NCI-H2107 (cell line): ENCODE measurements at regions not wholly inside any gene's neighbourhood (a gene's known extent, or its start where the extent isn't known, plus 50 kb on each side); places are given as distances from the start of the nearest gene placed in this dataset.

Experiments used
- DNase-seq: peaks from one replicate; lab custom pipeline; 2025; lab: John Stamatoyannopoulos, UW

GRCh38 chr13:33518452-33518851 lies 232.9 kb upstream of the STARD13 start:
- no peak for DNase-seq

GRCh38 chr13:33519561-33520467 lies 234.3 kb upstream of the STARD13 start:
- no peak for DNase-seq

- no peak for DNase-seq
These were observed 234.9 kb upstream of the STARD13 start for GRCh38 chr13:33520468-33520839.

- DNase-seq: no peak
These were observed 238.5 kb upstream of the STARD13 start for GRCh38 chr13:33524086-33524485.

GRCh38 chr13:33525763-33526162 lies 240.2 kb upstream of the STARD13 start:
- no peak for DNase-seq

GRCh38 chr13:33526718-33527117 lies 241.2 kb upstream of the STARD13 start:
- no peak for DNase-seq

- no peak for DNase-seq
These were observed 243.3 kb upstream of the STARD13 start for GRCh38 chr13:33528896-33529295.

- DNase-seq: no peak
These were observed 245.9 kb upstream of the STARD13 start for GRCh38 chr13:33531484-33531883.

GRCh38 chr13:33535061-33535460 lies 249.5 kb upstream of the STARD13 start:
- no peak for DNase-seq

- no peak for DNase-seq
These were observed 251.0 kb upstream of the STARD13 start for GRCh38 chr13:33536601-33537000.

GRCh38 chr13:33537026-33537425 lies 251.5 kb upstream of the STARD13 start:
- no peak for DNase-seq

GRCh38 chr13:33537676-33538075 lies 252.1 kb upstream of the STARD13 start:
- no peak for DNase-seq

- no peak for DNase-seq
These were observed 255.9 kb upstream of the STARD13 start for GRCh38 chr13:33541456-33541855.

GRCh38 chr13:33541962-33542308 lies 256.4 kb upstream of the STARD13 start:
- no peak for DNase-seq

GRCh38 chr13:33542309-33543088 lies 256.9 kb upstream of the STARD13 start:
- peak; percentile 99 for DNase-seq

- DNase-seq: no peak
These were observed 257.5 kb upstream of the STARD13 start for GRCh38 chr13:33543089-33543459.

GRCh38 chr13:33543631-33544265 lies 258.2 kb upstream of the STARD13 start:
- DNase-seq: no peak

GRCh38 chr13:33544308-33544707 lies 258.8 kb upstream of the STARD13 start:
- no peak for DNase-seq

GRCh38 chr13:33545492-33545891 lies 259.9 kb upstream of the STARD13 start:
- no peak for DNase-seq

- no peak for DNase-seq
These were observed 261.5 kb upstream of the STARD13 start for GRCh38 chr13:33547035-33547434.

GRCh38 chr13:33548069-33548468 lies 262.5 kb upstream of the STARD13 start:
- no peak for DNase-seq

GRCh38 chr13:33550276-33550675 lies 264.7 kb upstream of the STARD13 start:
- no peak for DNase-seq

- no peak for DNase-seq
These were observed 265.3 kb upstream of the STARD13 start for GRCh38 chr13:33550885-33551284.
